Ovary (tissue), 3 donors: ENCODE measurements at regions not wholly inside any gene's neighbourhood (a gene's known extent, or its start where the extent isn't known, plus 50 kb on each side); places are given as distances from the start of the nearest gene placed in this dataset.

ENCODE experiments used
- EP300 ChIP-seq: sonication (generic); formaldehyde crosslinking; IDR thresholded peaks from one replicate; pipeline ENCODE4 v1.6.1; 2017; ENCODE audit warnings: antibody characterized with exemption
- TF ChIP-seq, protein P1 (sequence below), 3 donors: fragments of 450-650 bp in 2 of 3; fragments of 200-600 bp in 1 of 3; IDR thresholded peaks; one replicate each; pipeline versions ENCODE4 v1.5.1 to v1.8.0; 2016 to 2022; ENCODE audit warnings: antibody characterized with exemption in 3 of 3, mild to moderate bottlenecking in 1 of 3
- donor health status: DM: no; HTN: no; CAD: no.

DNA sequence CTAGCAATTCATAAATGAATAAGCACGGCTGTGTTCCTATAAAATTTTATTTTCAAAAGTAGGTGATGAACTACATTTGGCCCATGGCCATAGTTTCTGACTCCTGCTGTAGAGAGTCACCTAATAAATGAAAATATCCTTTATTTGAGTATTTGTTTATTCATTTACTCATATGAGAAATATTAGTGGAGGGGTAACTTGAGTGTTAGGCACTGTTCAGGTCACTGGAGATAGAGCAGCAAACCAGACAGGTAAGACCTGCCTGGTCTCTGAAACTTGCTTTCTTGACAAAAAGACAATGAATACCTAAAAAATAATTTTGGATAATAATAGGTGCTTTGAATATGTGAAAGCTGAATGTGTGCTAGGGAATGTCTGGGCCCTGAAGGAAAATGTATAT lies 68.8 kb downstream of the YIPF5 start:
- TF ChIP-seq, protein P1, sequence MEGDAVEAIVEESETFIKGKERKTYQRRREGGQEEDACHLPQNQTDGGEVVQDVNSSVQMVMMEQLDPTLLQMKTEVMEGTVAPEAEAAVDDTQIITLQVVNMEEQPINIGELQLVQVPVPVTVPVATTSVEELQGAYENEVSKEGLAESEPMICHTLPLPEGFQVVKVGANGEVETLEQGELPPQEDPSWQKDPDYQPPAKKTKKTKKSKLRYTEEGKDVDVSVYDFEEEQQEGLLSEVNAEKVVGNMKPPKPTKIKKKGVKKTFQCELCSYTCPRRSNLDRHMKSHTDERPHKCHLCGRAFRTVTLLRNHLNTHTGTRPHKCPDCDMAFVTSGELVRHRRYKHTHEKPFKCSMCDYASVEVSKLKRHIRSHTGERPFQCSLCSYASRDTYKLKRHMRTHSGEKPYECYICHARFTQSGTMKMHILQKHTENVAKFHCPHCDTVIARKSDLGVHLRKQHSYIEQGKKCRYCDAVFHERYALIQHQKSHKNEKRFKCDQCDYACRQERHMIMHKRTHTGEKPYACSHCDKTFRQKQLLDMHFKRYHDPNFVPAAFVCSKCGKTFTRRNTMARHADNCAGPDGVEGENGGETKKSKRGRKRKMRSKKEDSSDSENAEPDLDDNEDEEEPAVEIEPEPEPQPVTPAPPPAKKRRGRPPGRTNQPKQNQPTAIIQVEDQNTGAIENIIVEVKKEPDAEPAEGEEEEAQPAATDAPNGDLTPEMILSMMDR (IDR thresholded peaks at IDR 0.05), result no peak
- TF ChIP-seq EP300, result no peak
